OCI-LY7 (cell line): ENCODE measurements at regions not wholly inside any gene's neighbourhood (a gene's known extent, or its start where the extent isn't known, plus 50 kb on each side); places are given as distances from the start of the nearest gene placed in this dataset.

Source experiments
- EZH2phosphoT487 ChIP-seq: fragments of 200-600 bp; sonication (generic); IDR thresholded peaks from 2 replicates; pipeline ENCODE4 v1.6.1; 2018; ENCODE audit warnings: low read depth, borderline replicate concordance, mild to moderate bottlenecking, mixed run types, antibody characterized with exemption, low read length, moderate library complexity, mixed read lengths
- TF ChIP-seq, protein P1 (sequence below): fragments of 200-600 bp; sonication (generic); conservative IDR thresholded peaks from 2 replicates; pipeline ENCODE4 v1.5.1; 2014; ENCODE audit warnings: mild to moderate bottlenecking, antibody characterized with exemption, low read length, moderate library complexity, mixed read lengths

GRCh38 chr7:131276748-131277147 is 50.9 kb upstream of the MKLN1 start:
- TF ChIP-seq, protein P1, sequence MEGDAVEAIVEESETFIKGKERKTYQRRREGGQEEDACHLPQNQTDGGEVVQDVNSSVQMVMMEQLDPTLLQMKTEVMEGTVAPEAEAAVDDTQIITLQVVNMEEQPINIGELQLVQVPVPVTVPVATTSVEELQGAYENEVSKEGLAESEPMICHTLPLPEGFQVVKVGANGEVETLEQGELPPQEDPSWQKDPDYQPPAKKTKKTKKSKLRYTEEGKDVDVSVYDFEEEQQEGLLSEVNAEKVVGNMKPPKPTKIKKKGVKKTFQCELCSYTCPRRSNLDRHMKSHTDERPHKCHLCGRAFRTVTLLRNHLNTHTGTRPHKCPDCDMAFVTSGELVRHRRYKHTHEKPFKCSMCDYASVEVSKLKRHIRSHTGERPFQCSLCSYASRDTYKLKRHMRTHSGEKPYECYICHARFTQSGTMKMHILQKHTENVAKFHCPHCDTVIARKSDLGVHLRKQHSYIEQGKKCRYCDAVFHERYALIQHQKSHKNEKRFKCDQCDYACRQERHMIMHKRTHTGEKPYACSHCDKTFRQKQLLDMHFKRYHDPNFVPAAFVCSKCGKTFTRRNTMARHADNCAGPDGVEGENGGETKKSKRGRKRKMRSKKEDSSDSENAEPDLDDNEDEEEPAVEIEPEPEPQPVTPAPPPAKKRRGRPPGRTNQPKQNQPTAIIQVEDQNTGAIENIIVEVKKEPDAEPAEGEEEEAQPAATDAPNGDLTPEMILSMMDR: no peak
- TF ChIP-seq EZH2phosphoT487: no peak
